Prostate gland (tissue), 2 donors: ENCODE measurements at regions not wholly inside any gene's neighbourhood (a gene's known extent, or its start where the extent isn't known, plus 50 kb on each side); places are given as distances from the start of the nearest gene placed in this dataset.

Experiments used
- DNase-seq: peaks from one replicate; pipeline ENCODE4 v3.0.0-alpha.2; 2019; ENCODE audit warnings: low spot score
- H3K27ac ChIP-seq, 2 donors: fragments of 200-600 bp; sonication (generic); 2 replicates each; pipeline ENCODE4 v1.5.1; 2017 to 2019
- H3K27me3 ChIP-seq: fragments of 200-600 bp; sonication (generic); replicated peaks from 2 replicates; pipeline ENCODE4 v1.5.1; 2019; ENCODE audit not compliant: insufficient read depth
- H3K36me3 ChIP-seq, 2 donors: fragments of 200-600 bp; sonication (generic); 1 replicate in 1 of 2; 2 replicates in 1 of 2; pipeline versions ENCODE4 v1.5.1 to v1.8.1; 2017 to 2019
- H3K4me1 ChIP-seq: fragments of 200-600 bp; sonication (generic); replicated peaks from 2 replicates; pipeline ENCODE4 v1.5.1; 2019
- H3K4me3 ChIP-seq, 2 donors: fragments of 200-600 bp; sonication (generic); 2 replicates each; pipeline ENCODE4 v1.5.1; 2017 to 2019
- H3K9me3 ChIP-seq: fragments of 200-600 bp; sonication (generic); 2 replicates; pipeline ENCODE4 v1.5.1; 2017
- CTCF ChIP-seq, 4 experiments: fragments of 200-600 bp in 2 of 4; fragments of 450-650 bp in 2 of 4; sonication (generic) in 2 of 4; IDR thresholded peaks; 1 replicate in 3 of 4; 2 replicates in 1 of 4; pipeline ENCODE4 v1.5.1; 2016 to 2019; ENCODE audit warnings: antibody characterized with exemption in 4 of 4, mild to moderate bottlenecking in 2 of 4, moderate library complexity in 2 of 4
- POLR2A ChIP-seq: fragments of 450-650 bp; IDR thresholded peaks from one replicate; pipeline ENCODE4 v1.6.1; 2016; ENCODE audit warnings: antibody characterized with exemption, mild to moderate bottlenecking
- POLR2AphosphoS5 ChIP-seq: sonication (generic); formaldehyde crosslinking; IDR thresholded peaks from one replicate; pipeline ENCODE4 v1.6.1; 2017; ENCODE audit warnings: antibody characterized with exemption
- WGBS: methylation state at CpG from one replicate; pipeline ENCODE4 v1.1.5; 2018; 5-methylcytosine and 5-hydroxymethylcytosine counted together
- intact Hi-C: fragments of 100-400 bp; cut with DNase I; formaldehyde crosslinking; loops from one replicate; pipeline ENCODE4 v1.14.2; 2022

DNA sequence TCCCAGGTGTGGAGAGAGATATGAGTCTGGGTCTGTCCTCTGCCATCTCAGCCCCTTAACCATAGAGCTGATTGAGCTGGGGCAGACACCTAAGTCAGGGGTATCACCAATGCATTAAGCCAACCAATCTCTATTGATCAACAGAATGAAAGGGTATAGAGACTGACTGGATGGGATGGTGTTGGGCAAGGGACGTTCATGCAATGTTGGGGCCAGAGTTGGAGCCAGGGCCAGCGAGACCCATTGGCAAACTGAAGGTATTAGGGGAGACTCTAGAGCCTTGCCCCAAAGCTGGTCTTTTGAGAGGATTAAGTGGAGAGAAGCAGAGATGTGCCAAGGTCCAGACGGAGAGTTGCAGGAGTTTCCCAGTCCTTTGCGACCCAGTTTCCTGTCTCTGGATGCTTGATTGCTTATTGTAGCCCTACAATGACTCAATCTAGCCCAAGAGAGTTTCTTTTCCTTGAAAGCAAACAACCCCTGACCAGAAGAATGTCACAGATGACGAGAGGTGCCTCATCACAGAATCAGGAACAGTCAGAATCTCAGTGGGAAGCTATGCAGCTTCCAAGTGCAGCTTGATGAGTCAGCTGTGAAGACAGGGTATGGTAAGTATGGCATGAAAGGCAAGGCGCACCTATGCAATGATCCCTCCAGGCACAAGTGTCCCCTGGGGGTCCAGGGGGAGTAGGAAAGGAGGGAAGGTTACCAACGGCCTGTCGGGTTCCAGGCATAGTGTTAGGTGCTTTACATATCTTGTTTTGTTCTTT, 137.2 kb downstream of the UTP18 start:
- Histone ChIP-seq H3K4me3 (no peak overlapping the region), H3K27me3 (no peaks in the 10 kb centered on the region), H3K36me3 (no peaks in the 10 kb centered on the region), H3K9me3 (no peaks in the 10 kb centered on the region), H3K27ac (no peak overlapping the region), H3K4me1 (no peaks in the 10 kb centered on the region)
- no peak for DNase-seq
- intact Hi-C loops: no loop called here
- TF ChIP-seq POLR2A: no peak
- TF ChIP-seq POLR2AphosphoS5: no peak
- TF ChIP-seq CTCF (IDR thresholded peaks at IDR 0.05): no peak
- WGBS: 81% methylated on average over 8 of the region's 8 CpGs

DNA sequence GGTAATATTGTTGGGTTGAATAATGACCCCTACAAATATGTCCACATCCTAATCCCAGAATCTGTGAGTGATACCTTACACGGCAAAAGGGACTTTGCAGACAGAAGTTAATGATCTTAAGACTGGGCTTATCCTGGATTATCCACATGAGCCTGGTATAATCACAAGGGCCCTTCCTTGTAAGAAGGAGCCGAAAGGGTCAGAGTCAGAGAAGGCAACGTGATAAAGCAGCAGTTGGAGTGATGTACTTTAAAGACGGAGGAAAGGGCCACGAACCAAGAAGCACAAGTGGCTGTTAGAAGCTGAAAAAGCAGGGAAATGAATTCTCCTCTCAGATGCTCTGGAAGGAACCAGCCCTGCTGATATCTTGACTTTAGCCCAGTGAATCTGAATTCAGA, 137.8 kb downstream of the UTP18 start:
- Histone ChIP-seq H3K9me3 (no peaks in the 10 kb centered on the region), H3K36me3 (no peaks in the 10 kb centered on the region), H3K4me1 (no peaks in the 10 kb centered on the region), H3K4me3 (no peak overlapping the region), H3K27ac (no peak overlapping the region), H3K27me3 (no peaks in the 10 kb centered on the region)
- DNase-seq: no peak
- TF ChIP-seq CTCF (IDR thresholded peaks at IDR 0.05) (no peak), POLR2AphosphoS5 (no peak), POLR2A (no peak)
- intact Hi-C loops: no loop called here
- 84% methylated on average over 5 of the region's 5 CpGs for WGBS

DNA sequence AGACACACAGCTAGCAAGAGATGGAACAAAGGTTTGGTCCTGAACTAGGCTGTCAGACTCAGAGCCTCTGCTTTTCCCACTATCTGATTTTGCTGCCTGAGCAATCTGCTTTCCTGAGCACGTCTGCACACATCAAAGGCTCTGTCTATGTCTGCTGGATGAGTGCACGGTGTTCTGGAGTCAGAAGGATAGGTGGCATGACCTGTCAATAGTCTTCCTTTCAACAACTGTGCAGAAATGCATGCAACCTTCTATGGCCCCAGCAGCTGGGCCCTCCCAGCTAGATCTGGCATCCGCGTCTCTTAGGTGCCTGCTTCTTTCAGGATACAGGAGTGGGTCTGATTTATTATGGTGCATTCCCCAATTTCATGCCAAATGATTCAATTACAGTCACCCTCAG, 138.3 kb downstream of the UTP18 start:
- intact Hi-C loops: no loop called here
- Histone ChIP-seq H3K36me3 (no peaks in the 10 kb centered on the region), H3K9me3 (no peaks in the 10 kb centered on the region), H3K27ac (no peak overlapping the region), H3K4me1 (no peaks in the 10 kb centered on the region), H3K4me3 (no peak overlapping the region), H3K27me3 (no peaks in the 10 kb centered on the region)
- TF ChIP-seq POLR2AphosphoS5 (no peak), CTCF (IDR thresholded peaks at IDR 0.05) (no peak), POLR2A (no peak)
- WGBS: 33% methylated on average over 4 of the region's 4 CpGs
- no peak for DNase-seq

GRCh38 chr17:51401279-51401678, 140.9 kb downstream of the UTP18 start:
- no peak for DNase-seq
- no peaks in the 10 kb centered on the region for H3K36me3 ChIP-seq
- intact Hi-C loops: no loop called here
- 65% methylated on average over 5 of the region's 5 CpGs for WGBS
- H3K4me1 ChIP-seq: no peaks in the 10 kb centered on the region
- H3K27ac ChIP-seq: no peak overlapping the region
- no peaks in the 10 kb centered on the region for H3K9me3 ChIP-seq
- TF ChIP-seq CTCF (IDR thresholded peaks at IDR 0.05): no peak
- TF ChIP-seq POLR2A: no peak
- TF ChIP-seq POLR2AphosphoS5: no peak
- H3K27me3 ChIP-seq: no peaks in the 10 kb centered on the region
- no peak overlapping the region for H3K4me3 ChIP-seq

DNA sequence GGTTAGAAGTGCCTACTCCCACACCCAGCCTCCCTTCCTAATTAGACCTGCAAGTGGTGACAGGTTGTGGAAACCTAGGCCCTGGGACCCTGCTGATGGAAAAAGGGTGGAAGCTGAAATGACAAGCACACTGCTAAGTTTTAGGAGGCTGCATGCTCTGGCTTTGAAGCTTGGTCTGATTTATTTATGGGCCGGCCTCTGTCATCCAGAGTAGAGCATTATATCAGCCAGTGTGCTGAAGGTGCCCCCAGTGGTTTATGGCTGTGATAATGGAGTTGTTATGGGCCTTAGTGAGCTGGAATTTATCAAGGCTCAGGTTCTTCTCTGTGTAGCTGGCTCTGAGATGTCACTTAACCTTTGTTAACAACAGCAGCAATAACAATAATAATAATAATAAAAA, 142.6 kb downstream of the UTP18 start:
- Histone ChIP-seq H3K27me3 (no peaks in the 10 kb centered on the region), H3K4me1 (no peaks in the 10 kb centered on the region), H3K27ac (no peak overlapping the region), H3K9me3 (no peaks in the 10 kb centered on the region), H3K4me3 (no peak overlapping the region), H3K36me3 (no peaks in the 10 kb centered on the region)
- no peak for TF ChIP-seq POLR2A
- TF ChIP-seq CTCF (IDR thresholded peaks at IDR 0.05): no peak
- no peak for TF ChIP-seq POLR2AphosphoS5
- no peak for DNase-seq
- WGBS: 60% methylated on average over 1 of the region's 1 CpG
- intact Hi-C loops: no loop called here
